ENCODE measurements at regions not wholly inside any gene's neighbourhood (a gene's known extent, or its start where the extent isn't known, plus 50 kb on each side); places are given as distances from the start of the nearest gene placed in this dataset.

DNA sequence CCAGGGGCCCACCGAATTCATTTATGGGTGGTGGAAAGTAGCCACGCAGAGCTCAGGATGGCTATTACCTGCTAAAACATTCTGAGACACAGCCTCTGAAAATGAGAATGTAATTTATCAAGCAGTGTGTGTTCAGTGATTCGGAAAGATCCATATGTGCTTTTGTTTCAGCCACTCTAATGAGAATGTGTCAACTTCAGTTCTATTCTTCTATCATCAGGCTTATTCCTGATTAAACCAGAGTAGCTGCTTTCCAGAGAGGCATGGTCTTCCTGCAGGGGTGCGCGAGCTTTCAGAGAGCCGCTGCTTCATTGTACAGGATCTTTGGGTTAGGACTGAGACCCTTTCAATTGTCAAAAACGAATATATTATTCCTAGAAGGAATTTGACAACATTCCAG lies 167.6 kb downstream of the OTUD1 start:
- Histone ChIP-seq H3K4me3 (no peak overlapping the region), H3K27ac (no peak overlapping the region)
- no peak for DNase-seq (ENCODE audit: low spot score)
- TF ChIP-seq, protein P1, sequence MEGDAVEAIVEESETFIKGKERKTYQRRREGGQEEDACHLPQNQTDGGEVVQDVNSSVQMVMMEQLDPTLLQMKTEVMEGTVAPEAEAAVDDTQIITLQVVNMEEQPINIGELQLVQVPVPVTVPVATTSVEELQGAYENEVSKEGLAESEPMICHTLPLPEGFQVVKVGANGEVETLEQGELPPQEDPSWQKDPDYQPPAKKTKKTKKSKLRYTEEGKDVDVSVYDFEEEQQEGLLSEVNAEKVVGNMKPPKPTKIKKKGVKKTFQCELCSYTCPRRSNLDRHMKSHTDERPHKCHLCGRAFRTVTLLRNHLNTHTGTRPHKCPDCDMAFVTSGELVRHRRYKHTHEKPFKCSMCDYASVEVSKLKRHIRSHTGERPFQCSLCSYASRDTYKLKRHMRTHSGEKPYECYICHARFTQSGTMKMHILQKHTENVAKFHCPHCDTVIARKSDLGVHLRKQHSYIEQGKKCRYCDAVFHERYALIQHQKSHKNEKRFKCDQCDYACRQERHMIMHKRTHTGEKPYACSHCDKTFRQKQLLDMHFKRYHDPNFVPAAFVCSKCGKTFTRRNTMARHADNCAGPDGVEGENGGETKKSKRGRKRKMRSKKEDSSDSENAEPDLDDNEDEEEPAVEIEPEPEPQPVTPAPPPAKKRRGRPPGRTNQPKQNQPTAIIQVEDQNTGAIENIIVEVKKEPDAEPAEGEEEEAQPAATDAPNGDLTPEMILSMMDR (IDR thresholded peaks at IDR 0.05), result no peak

DNA sequence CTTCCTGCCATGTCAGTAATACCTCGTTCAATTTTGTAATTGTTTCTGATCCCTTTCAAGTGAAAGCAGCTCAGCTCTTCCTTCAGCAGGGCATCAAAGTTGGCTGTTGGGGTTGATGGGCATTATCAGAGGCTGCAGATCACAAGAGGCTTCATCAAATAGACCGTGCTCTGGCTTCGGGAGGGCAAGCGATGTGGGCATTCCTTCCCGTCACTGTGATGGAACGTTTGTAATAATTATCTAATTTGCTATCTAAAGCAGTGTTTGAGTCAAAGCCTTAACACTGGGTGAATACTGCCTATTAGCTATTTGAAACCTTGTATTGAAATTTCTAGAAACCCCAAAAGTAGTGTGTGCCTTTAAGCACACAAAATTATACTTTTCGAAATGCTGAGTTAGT lies 170.1 kb downstream of the OTUD1 start:
- H3K27ac ChIP-seq, result no peak overlapping the region
- TF ChIP-seq, protein P1 (IDR thresholded peaks at IDR 0.05), result no peak
- no peak for DNase-seq (ENCODE audit: low spot score)

DNA sequence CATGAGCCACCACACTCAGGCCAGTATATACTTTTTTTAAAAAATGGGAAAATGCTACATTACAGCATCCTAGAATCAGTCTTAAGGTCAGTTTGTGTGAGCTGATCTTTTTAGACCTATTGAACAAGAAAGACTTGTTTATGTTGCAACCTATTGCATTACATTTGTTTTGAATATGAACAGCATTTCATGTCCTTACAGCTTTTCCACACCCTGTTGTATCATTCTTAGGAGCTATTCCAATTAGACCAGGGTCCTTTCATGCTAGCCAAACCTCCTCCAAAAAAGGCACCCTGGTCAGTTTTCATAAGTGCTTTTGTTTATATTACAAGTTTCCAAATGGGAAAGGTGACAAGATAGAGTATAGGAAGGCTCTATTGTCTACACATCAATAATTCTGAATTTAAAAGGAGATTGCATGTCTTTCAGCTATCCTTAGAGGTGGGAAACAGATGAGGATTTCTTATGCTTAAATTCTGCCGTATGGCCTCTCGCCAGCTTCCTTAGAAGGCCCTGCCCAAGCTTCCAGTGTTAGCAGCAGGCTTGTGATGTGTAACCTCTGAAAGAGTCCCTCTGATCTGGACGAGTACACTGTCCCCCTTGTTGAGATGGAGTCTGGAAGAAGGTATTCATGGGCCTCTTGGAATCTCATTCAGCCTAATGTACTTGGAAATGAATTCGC lies 171.9 kb downstream of the OTUD1 start:
- Histone ChIP-seq H3K4me3 (no peak overlapping the region), H3K27ac (no peak overlapping the region)
- DNase-seq (ENCODE audit: low spot score), result no peak
- TF ChIP-seq, protein P1 (IDR thresholded peaks at IDR 0.05), result no peak

More for the DNA sequence above, 170.1 kb downstream of the OTUD1 start:
- no peak overlapping the region for H3K4me3 ChIP-seq

DNA sequence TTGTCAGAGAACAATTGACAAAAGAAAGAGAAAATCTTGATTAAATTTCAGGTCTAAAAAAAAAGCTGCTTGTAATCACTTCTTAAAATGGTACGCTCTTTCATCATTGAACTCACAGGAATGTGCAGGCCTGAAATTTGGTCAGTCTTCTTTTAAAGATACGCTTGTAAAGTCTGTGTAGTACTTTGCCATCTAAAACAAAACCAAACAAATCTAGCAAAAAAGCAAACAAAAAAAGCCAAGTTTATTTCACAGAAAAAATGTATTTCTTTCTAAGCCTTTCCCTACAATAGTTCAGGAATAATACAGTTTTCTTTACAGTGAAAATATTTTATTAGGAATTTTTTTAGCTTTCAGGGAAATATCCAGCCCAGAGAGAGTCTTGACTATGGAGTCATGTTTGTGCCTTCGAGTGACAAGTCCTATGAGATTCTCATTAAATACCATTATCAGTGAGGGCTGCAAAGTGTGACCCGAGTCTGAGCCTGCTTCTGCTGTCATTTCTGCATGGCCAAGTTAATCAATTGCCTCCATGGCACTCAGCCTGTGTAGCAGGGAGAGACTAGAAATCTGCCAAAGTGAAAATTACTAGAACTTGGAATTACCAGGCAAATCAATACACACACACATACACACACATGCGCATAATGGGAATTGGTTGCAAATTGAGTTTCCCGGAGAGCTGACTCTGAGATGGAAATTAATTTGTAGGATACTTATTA lies 172.6 kb downstream of the OTUD1 start:
- TF ChIP-seq, protein P1 (IDR thresholded peaks at IDR 0.05), result no peak
- Histone ChIP-seq H3K27ac (no peak overlapping the region), H3K4me3 (no peak overlapping the region)
- DNase-seq (ENCODE audit: low spot score), result no peak

DNA sequence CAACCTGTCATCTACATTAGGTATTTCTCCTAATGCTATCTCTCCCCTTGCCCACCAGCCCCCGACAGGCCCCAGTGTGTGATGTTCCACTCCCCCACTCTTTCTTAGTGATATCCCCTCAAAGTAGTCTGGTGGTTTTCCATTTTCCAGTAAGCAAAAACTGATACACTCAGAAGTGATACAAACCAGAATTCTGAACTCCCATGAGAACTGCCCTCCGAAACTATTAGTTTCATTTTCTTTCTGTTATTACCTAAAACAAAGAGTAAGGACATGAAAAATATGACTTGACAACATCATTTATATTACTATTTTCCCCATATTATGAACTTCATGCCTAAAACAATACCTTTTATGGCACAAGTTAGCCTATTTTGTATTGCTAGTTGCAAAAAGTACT lies 175.0 kb downstream of the OTUD1 start:
- TF ChIP-seq, protein P1 (IDR thresholded peaks at IDR 0.05), result no peak
- Histone ChIP-seq H3K27ac (no peak overlapping the region), H3K4me3 (no peak overlapping the region)
- no peak for DNase-seq (ENCODE audit: low spot score)

DNA sequence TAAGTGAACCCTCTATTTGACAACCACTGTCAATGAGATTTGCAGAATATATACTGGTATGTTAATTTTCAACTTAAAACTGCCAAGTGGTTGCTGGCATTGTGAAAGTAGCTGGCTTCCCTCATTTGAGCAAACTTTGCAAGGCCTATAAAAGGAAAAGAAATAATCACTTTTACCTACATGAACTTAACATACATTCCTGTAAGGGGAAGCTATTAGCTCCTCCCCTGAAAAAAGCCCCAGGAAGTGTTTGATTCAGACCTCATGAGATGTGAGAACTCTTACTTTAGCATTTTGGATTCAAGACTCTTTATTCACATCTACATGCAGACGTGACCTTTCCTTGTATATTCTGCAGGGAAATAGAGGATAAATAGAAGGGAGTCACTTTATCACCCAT lies 175.6 kb downstream of the OTUD1 start:
- TF ChIP-seq, protein P1 (IDR thresholded peaks at IDR 0.05), result no peak
- Histone ChIP-seq H3K4me3 (no peak overlapping the region), H3K27ac (no peak overlapping the region)
- no peak for DNase-seq (ENCODE audit: low spot score)

DNA sequence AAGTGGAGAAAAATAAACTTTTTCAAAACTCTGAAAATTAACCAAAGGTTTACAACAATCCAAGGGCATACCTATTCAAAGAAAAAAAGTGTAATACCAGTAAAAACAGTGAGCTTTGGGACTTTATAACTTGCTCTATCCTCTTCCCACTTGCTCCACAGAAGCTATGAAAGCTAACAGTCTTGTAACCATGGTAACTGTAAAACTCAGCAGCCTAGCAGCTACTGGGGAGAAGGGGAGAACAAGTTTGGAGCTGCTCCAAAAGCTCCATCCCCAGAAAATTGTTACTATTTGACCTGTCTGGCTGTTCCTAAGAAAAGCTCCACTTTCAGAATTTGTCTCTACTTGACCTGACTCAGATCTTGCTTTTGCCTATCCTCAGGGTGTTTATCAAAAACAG lies 191.5 kb downstream of the OTUD1 start:
- Histone ChIP-seq H3K4me3 (no peak overlapping the region), H3K27ac (no peak overlapping the region)
- no peak for DNase-seq (ENCODE audit: low spot score)
- TF ChIP-seq, protein P1 (IDR thresholded peaks at IDR 0.05), result no peak

Data from coronary artery (tissue), 2 donors.